ENCODE measurements at regions not wholly inside any gene's neighbourhood (a gene's known extent, or its start where the extent isn't known, plus 50 kb on each side); places are given as distances from the start of the nearest gene placed in this dataset.

DNA sequence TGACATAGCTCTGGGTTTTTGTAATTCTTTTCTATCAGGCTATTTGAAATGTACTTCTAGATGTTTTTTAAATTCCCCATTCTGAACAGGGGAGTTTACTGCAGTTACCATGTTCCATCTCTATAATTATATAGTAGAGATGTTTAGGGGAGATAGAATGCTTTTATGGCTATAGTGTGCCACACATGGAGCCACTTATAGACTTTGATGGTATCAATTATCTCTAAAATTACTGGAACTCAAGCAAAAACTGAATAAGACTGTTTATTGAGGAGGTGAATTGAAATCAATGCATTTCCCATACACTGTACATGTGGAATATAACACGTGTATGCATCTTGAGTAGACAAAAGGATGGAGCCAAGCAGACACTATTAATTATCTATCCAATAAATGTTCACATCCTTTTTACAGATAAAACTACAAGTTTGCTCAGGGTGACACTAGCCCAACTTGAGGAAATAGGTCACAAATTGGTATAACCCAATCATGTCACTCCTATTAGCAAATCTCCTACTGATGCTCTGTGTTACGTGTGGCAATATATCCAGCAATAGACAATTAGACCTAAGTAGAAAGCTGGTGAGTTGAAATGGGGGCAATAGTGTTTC, 1882.6 kb downstream of the PCDH9 start:
- BruUV-seq (replicated peaks): no TSS peak
- CTCF ChIA-PET: no interaction called here
- Histone ChIP-seq H3K9ac (ENCODE audit: low read length) (no peak overlapping the region), H3K27me3 (ENCODE audit: insufficient read depth, low read length) (no peaks in the 10 kb centered on the region), H3K36me3 (ENCODE audit: control insufficient read depth in 1 of 2, insufficient read depth in 2 of 2, low read length in 2 of 2) (no peaks in the 10 kb centered on the region), H3K9me2 (ENCODE audit: insufficient read depth) (no peaks in the 10 kb centered on the region; the same call in 1 of the 2 replicates), H3K4me2 (ENCODE audit: low read length) (no peak overlapping the region), H3K4me3 (replicated peaks in 1 of 2; ENCODE audit: low read depth in 1 of 2, low read length in 2 of 2) (no peak overlapping the region), H3K27ac (ENCODE audit: low read depth, low read length) (no peak overlapping the region), H3K79me2 (ENCODE audit: insufficient read depth, low read length) (no peaks in the 10 kb centered on the region), H2AFZ (ENCODE audit: low read depth, low read length, poor library complexity, severe bottlenecking) (no peak overlapping the region), H3K9me3 (ENCODE audit: control insufficient read depth in 1 of 2, insufficient read depth in 1 of 2, low read depth in 1 of 2, low read length in 2 of 2) (no peaks in the 10 kb centered on the region), H3K4me1 (ENCODE audit: control insufficient read depth in 1 of 2, insufficient read depth in 2 of 2, low read length in 2 of 2) (no peaks in the 10 kb centered on the region), H4K20me1 (ENCODE audit: insufficient read depth) (no peaks in the 10 kb centered on the region)
- RAD21 ChIA-PET (ENCODE audit: low non-redundant PET in 1 of 2, low total read pairs in 2 of 2, uncharacterized antibody in 2 of 2, unreplicated experiment in 2 of 2): no interaction called here
- DNase-seq (ENCODE audit: low read depth, low spot score) (no peak), ATAC-seq (no peak)
- TF ChIP-seq POLR2AphosphoS5 (IDR thresholded peaks at IDR 0.05; ENCODE audit: low read depth, low read length) (no peak), ELF1 (IDR thresholded peaks at IDR 0.05; ENCODE audit: borderline replicate concordance, low read depth) (no peak), JUND (IDR thresholded peaks at IDR 0.05) (no peak), ZNF274 (IDR thresholded peaks at IDR 0.05; ENCODE audit: low read depth, low read length) (no peak)
- intact Hi-C loops (cut with micrococcal nuclease): loop anchor here (5.0 kb wide), 1 partner anchor 50 kb away; no protein-coding TSS in a partner anchor
- POLR2A ChIA-PET: no interaction called here

DNA sequence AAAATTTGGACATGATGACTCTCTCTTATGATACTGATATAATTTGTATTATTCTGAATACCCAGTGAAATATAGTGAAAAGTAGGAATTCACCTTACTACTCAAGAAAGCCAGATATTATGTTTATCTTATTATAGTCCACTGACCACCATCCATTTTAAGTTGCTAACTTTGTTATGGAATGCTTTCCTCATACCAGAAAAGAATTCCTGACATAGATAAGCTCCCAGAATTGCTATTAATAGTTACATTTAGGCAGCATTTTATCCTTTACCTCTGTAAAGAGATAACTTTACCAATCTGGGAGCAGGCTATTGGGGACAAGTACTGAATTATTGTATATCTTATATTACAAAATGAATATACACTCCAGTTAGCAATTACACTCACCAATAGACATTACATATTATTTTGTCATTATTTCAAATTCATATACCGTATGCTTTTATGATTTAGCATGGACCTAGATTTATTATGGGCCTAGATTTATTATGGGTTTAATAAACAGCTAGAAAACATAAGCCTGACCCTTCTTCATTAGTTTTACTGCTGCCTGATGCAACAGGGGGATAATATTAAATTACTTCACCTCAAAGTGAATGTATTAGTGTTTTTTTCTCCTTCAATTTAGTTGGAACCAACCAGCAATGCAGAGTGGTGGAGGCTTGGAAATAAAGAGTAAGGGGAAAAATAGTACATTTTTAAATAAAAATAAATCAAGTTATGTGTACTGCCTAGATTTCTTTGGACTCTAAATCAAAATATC, 1886.1 kb downstream of the PCDH9 start:
- no peaks in the 10 kb centered on the region for H3K4me1 ChIP-seq (ENCODE audit: control insufficient read depth in 1 of 2, insufficient read depth in 2 of 2, low read length in 2 of 2)
- DNase-seq (ENCODE audit: low read depth, low spot score) (no peak), ATAC-seq (no peak)
- no peaks in the 10 kb centered on the region for H3K36me3 ChIP-seq (ENCODE audit: control insufficient read depth in 1 of 2, insufficient read depth in 2 of 2, low read length in 2 of 2)
- H3K9ac ChIP-seq (ENCODE audit: low read length): no peak overlapping the region
- H3K4me3 ChIP-seq (replicated peaks in 1 of 2; ENCODE audit: low read depth in 1 of 2, low read length in 2 of 2): no peak overlapping the region
- intact Hi-C loops (cut with micrococcal nuclease): no loop called here
- CTCF ChIA-PET: no interaction called here
- TF ChIP-seq ELF1 (IDR thresholded peaks at IDR 0.05; ENCODE audit: borderline replicate concordance, low read depth) (no peak), EZH2 (IDR thresholded peaks at IDR 0.05) (no peak), YY1 (IDR thresholded peaks at IDR 0.05; ENCODE audit: extremely low read depth, insufficient replicate concordance, low read depth, low read length) (no peak), ZNF274 (IDR thresholded peaks at IDR 0.05; ENCODE audit: low read depth, low read length) (no peak), RAD21 (IDR thresholded peaks at IDR 0.05; ENCODE audit: low read depth) (no peak), CBX3 (IDR thresholded peaks at IDR 0.05; ENCODE audit: low read depth) (no peak), SRF (IDR thresholded peaks at IDR 0.05; ENCODE audit: low read depth) (no peak)
- TF ChIP-seq, protein P1, sequence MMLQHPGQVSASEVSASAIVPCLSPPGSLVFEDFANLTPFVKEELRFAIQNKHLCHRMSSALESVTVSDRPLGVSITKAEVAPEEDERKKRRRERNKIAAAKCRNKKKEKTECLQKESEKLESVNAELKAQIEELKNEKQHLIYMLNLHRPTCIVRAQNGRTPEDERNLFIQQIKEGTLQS (IDR thresholded peaks at IDR 0.05): no peak
- H2AFZ ChIP-seq (ENCODE audit: low read depth, low read length, poor library complexity, severe bottlenecking): no peak overlapping the region
- H3K9me2 ChIP-seq (ENCODE audit: insufficient read depth): no peaks in the 10 kb centered on the region; the same call in 1 of the 2 replicates
- no peak overlapping the region for H3K4me2 ChIP-seq (ENCODE audit: low read length)
- no TSS peak for BruUV-seq (replicated peaks)
- POLR2A ChIA-PET: no interaction called here
- no peaks in the 10 kb centered on the region for H3K27me3 ChIP-seq (ENCODE audit: insufficient read depth, low read length)
- H3K79me2 ChIP-seq (ENCODE audit: insufficient read depth, low read length): no peaks in the 10 kb centered on the region
- H3K27ac ChIP-seq (ENCODE audit: low read depth, low read length): no peak overlapping the region
- no peaks in the 10 kb centered on the region for H4K20me1 ChIP-seq (ENCODE audit: insufficient read depth)
- H3K9me3 ChIP-seq (ENCODE audit: control insufficient read depth in 1 of 2, insufficient read depth in 1 of 2, low read depth in 1 of 2, low read length in 2 of 2): no peaks in the 10 kb centered on the region
- RAD21 ChIA-PET (ENCODE audit: low non-redundant PET in 1 of 2, low total read pairs in 2 of 2, uncharacterized antibody in 2 of 2, unreplicated experiment in 2 of 2): no interaction called here

All from HCT116 (cell line).